GM23338 (cell line): ENCODE measurements at regions not wholly inside any gene's neighbourhood (a gene's known extent, or its start where the extent isn't known, plus 50 kb on each side); places are given as distances from the start of the nearest gene placed in this dataset.

Experiments
- ATAC-seq: fragments of 200-7000 bp; cut with Tn5 transposase; 3 replicates; pipeline ENCODE4 v1.9.1; 2020
- DNase-seq: peaks from one replicate; pipeline ENCODE4 v3.0.0-alpha.2; 2015; ENCODE audit warnings: low spot score
- H2AFZ ChIP-seq: fragments of 200-600 bp; sonication (generic); 2 replicates; pipeline ENCODE4 v1.8.0; 2016; ENCODE audit warnings: antibody characterized with exemption, mild to moderate bottlenecking, moderate library complexity
- H3F3A ChIP-seq: fragments of 200-600 bp; sonication (generic); replicated peaks from 2 replicates; pipeline ENCODE4 v1.8.0; 2017; ENCODE audit warnings: antibody characterized with exemption, mixed run types, low read depth
- H3K27ac ChIP-seq: fragments of 200-600 bp; sonication (generic); 2 replicates; pipeline ENCODE4 v1.6.1; 2016; ENCODE audit warnings: low read depth
- H3K27me3 ChIP-seq: fragments of 200-600 bp; sonication (generic); 2 replicates; pipeline ENCODE4 v1.8.0; 2016; ENCODE audit warnings: mild to moderate bottlenecking, mixed run types, moderate library complexity; ENCODE audit not compliant: insufficient read depth
- H3K36me3 ChIP-seq: fragments of 200-600 bp; sonication (generic); 2 replicates; pipeline ENCODE4 v1.8.0; 2016; ENCODE audit warnings: mild to moderate bottlenecking; ENCODE audit not compliant: insufficient read depth
- H3K4me1 ChIP-seq: fragments of 200-600 bp; sonication (generic); 2 replicates; pipeline ENCODE4 v1.8.0; 2016; ENCODE audit warnings: mild to moderate bottlenecking, moderate library complexity; ENCODE audit not compliant: insufficient read depth
- H3K4me2 ChIP-seq: fragments of 200-600 bp; sonication (generic); 2 replicates; pipeline ENCODE4 v1.7.1; 2017; ENCODE audit warnings: mixed run types
- H3K4me3 ChIP-seq: fragments of 200-600 bp; sonication (generic); 2 replicates; pipeline ENCODE4 v1.6.1; 2016; ENCODE audit warnings: mixed run types
- H3K79me2 ChIP-seq: fragments of 200-600 bp; sonication (generic); replicated peaks from 2 replicates; pipeline ENCODE4 v1.8.0; 2017; ENCODE audit warnings: mild to moderate bottlenecking; ENCODE audit not compliant: insufficient read depth
- H3K9me2 ChIP-seq: fragments of 200-600 bp; sonication (generic); 2 replicates; pipeline ENCODE4 v1.8.0; 2017; ENCODE audit not compliant: insufficient read depth
- H4K20me1 ChIP-seq: fragments of 200-600 bp; sonication (generic); replicated peaks from 2 replicates; pipeline ENCODE4 v1.8.0; 2017; ENCODE audit warnings: mild to moderate bottlenecking; ENCODE audit not compliant: insufficient read depth
- H3K27ac Mint-ChIP-seq: 2 replicates; pipeline ENCODE4 v1.8.0; 2020; ENCODE audit warnings: inconsistent platforms, mild to moderate bottlenecking, moderate library complexity, mixed read lengths
- H3K27me3 Mint-ChIP-seq: 3 replicates; pipeline ENCODE4 v1.8.0; 2022; ENCODE audit warnings: low read depth, mild to moderate bottlenecking, moderate library complexity, mixed read lengths, inconsistent platforms; ENCODE audit not compliant: insufficient read depth, poor library complexity
- H3K36me3 Mint-ChIP-seq: 3 replicates; pipeline ENCODE4 v1.8.0; 2021; ENCODE audit warnings: low read depth, mild to moderate bottlenecking, inconsistent platforms, moderate library complexity, mixed read lengths
- H3K4me1 Mint-ChIP-seq: 3 replicates; pipeline ENCODE4 v1.8.0; 2020; ENCODE audit warnings: mild to moderate bottlenecking, inconsistent platforms, mixed read lengths
- H3K4me3 Mint-ChIP-seq: 3 replicates; pipeline ENCODE4 v1.8.0; 2021; ENCODE audit warnings: moderate library complexity, mild to moderate bottlenecking, inconsistent platforms, mixed read lengths
- H3K9me3 Mint-ChIP-seq: 3 replicates; pipeline ENCODE4 v1.8.0; 2020; ENCODE audit warnings: moderate library complexity, mild to moderate bottlenecking, inconsistent platforms, mixed read lengths
- CREB1 ChIP-seq: fragments of 250-450 bp; sonication (Bioruptor Pico); IDR thresholded peaks from 2 replicates; pipeline ENCODE4 v1.5.0; 2020; ENCODE audit warnings: low read depth, mild to moderate bottlenecking, moderate library complexity
- ETS1 ChIP-seq: IDR thresholded peaks from 2 replicates; pipeline ENCODE4 v1.6.1; 2016; ENCODE audit warnings: antibody characterized with exemption
- EZH2phosphoT487 ChIP-seq: fragments of 200-600 bp; sonication (generic); IDR thresholded peaks from one replicate; pipeline ENCODE4 v1.8.1; 2018; ENCODE audit warnings: antibody characterized with exemption; ENCODE audit not compliant: unreplicated experiment
- JUNB ChIP-seq: IDR thresholded peaks from one replicate; pipeline ENCODE4 v1.6.1; 2016; ENCODE audit warnings: antibody characterized with exemption; ENCODE audit not compliant: unreplicated experiment
- NANOG ChIP-seq: IDR thresholded peaks from 2 replicates; pipeline ENCODE4 v1.6.1; 2016; ENCODE audit warnings: antibody characterized with exemption, borderline replicate concordance
- POLR2AphosphoS5 ChIP-seq: IDR thresholded peaks from 2 replicates; pipeline ENCODE4 v1.6.1; 2016; ENCODE audit warnings: antibody characterized with exemption, low read depth
- REST ChIP-seq: IDR thresholded peaks from one replicate; pipeline ENCODE4 v1.6.1; 2018; ENCODE audit warnings: antibody characterized with exemption; ENCODE audit not compliant: unreplicated experiment
- STAT1 ChIP-seq: IDR thresholded peaks from one replicate; pipeline ENCODE4 v1.6.1; 2016; ENCODE audit warnings: antibody characterized with exemption; ENCODE audit not compliant: unreplicated experiment
- ZNF114 ChIP-seq: fragments of 250-450 bp; sonication (Bioruptor Pico); IDR thresholded peaks from 2 replicates; pipeline ENCODE4 v1.5.0; 2020; ENCODE audit warnings: mild to moderate bottlenecking, moderate library complexity
- ZNF331 ChIP-seq: fragments of 250-450 bp; sonication (Bioruptor Pico); IDR thresholded peaks from 2 replicates; pipeline ENCODE4 v1.5.0; 2020; ENCODE audit warnings: low read depth, mild to moderate bottlenecking, moderate library complexity
- ZNF462 ChIP-seq: fragments of 250-450 bp; sonication (Bioruptor Pico); IDR thresholded peaks from 2 replicates; pipeline ENCODE4 v1.5.0; 2020; ENCODE audit warnings: mild to moderate bottlenecking, moderate library complexity

- H3K36me3 ChIP-seq: no peaks in the 10 kb centered on the region
- no peaks in the 10 kb centered on the region for H3K36me3 Mint-ChIP-seq
- H3F3A ChIP-seq: no peaks in the 10 kb centered on the region
- H3K27me3 Mint-ChIP-seq: no peaks in the 10 kb centered on the region
- no peaks in the 10 kb centered on the region for H3K4me1 ChIP-seq
- no peak overlapping the region for H3K4me3 Mint-ChIP-seq
- TF ChIP-seq REST: no peak
- no peak for TF ChIP-seq POLR2AphosphoS5
- TF ChIP-seq ZNF331 (CRISPR knock-in tag): no peak
- TF ChIP-seq ZNF462 (CRISPR knock-in tag): no peak
- no peak for TF ChIP-seq ZNF114
- no peak for TF ChIP-seq EZH2phosphoT487
- TF ChIP-seq JUNB: no peak
- no peak for TF ChIP-seq CREB1 (CRISPR knock-in tag)
- TF ChIP-seq NANOG: no peak
- no peak for TF ChIP-seq STAT1
- no peak for TF ChIP-seq ETS1
- no peaks in the 10 kb centered on the region for H4K20me1 ChIP-seq
- DNase-seq (no peak), ATAC-seq (no peak)
- H3K27ac Mint-ChIP-seq: no peak overlapping the region
- H3K4me1 Mint-ChIP-seq: no peaks in the 10 kb centered on the region
- H3K27me3 ChIP-seq: no peaks in the 10 kb centered on the region
- no peak overlapping the region for H3K4me2 ChIP-seq
- H3K9me2 ChIP-seq: no peaks in the 10 kb centered on the region
- no peaks in the 10 kb centered on the region for H3K9me3 Mint-ChIP-seq
- H3K4me3 ChIP-seq: no peak overlapping the region
- no peak overlapping the region for H2AFZ ChIP-seq
- no peaks in the 10 kb centered on the region for H3K79me2 ChIP-seq
- no peak overlapping the region for H3K27ac ChIP-seq
These were observed 98.1 kb downstream of the MBL2 start for GRCh38 chr10:52674474-52674873.
